ENCODE measurements at regions not wholly inside any gene's neighbourhood (a gene's known extent, or its start where the extent isn't known, plus 50 kb on each side); places are given as distances from the start of the nearest gene placed in this dataset.

DNA sequence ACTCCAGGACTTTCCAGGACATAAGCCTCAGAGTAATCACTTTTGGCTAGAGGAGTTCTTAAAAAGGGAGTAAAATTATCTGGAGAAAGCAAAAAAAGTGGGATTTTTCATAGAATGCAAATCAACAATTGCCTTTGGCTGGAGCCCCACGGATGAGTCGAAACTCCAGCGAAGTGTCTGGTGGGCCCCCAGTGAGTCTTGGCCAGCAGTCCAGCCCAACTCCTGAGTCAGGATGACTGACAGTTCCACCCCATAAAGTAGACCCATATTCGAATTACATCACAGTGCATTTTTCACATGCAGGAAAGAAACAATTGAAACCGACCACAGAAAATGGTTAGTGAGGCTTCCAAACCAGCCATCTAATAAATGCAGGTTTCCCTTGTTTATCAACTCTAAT, 265.7 kb downstream of the BCL11B start:
- H3K4me3 ChIP-seq (ENCODE audit: low read depth in 2 of 2, low read length in 1 of 2) = no peak overlapping the region
- H2AFZ ChIP-seq (ENCODE audit: low read depth) = no peak overlapping the region
- no peaks in the 10 kb centered on the region for H3F3A ChIP-seq (replicated peaks; ENCODE audit: insufficient read depth)
- no peaks in the 10 kb centered on the region for H3K36me3 ChIP-seq (replicated peaks in 1 of 2; ENCODE audit: control insufficient read depth in 1 of 2, insufficient read depth in 2 of 2, low read length in 1 of 2)
- no peaks in the 10 kb centered on the region for H3K79me2 ChIP-seq (ENCODE audit: insufficient read depth)
- H3K9ac ChIP-seq = no peak overlapping the region
- H4K20me1 ChIP-seq (ENCODE audit: insufficient read depth) = no peaks in the 10 kb centered on the region
- DNase-seq = no peak
- H3K4me1 ChIP-seq (ENCODE audit: control insufficient read depth in 1 of 2, insufficient read depth in 2 of 2, low read depth in 1 of 2, low read length in 1 of 2) = no peaks in the 10 kb centered on the region
- 1% methylated on average over 5 of the region's 5 CpGs for WGBS (ENCODE audit: low lambda C conversion rate)
- no peaks in the 10 kb centered on the region for H3K9me3 ChIP-seq
- H3K27me3 ChIP-seq (ENCODE audit: insufficient read depth) = peaks cover 35% of the 10 kb centered on the region; the same call in 1 of the 2 replicates
- H3K4me2 ChIP-seq = no peak overlapping the region
- H3K9me2 ChIP-seq = no peaks in the 10 kb centered on the region
- H3K27ac ChIP-seq (ENCODE audit: low read depth in 2 of 2, low read length in 1 of 2) = no peak overlapping the region
- ChIA-PET CTCF (no interaction called here), POLR2A (no interaction called here)
- TF ChIP-seq EP300 (IDR thresholded peaks at IDR 0.05; ENCODE audit: borderline replicate concordance in 1 of 2, low read depth in 1 of 2, low read length in 1 of 2) (no peak), RFX5 (IDR thresholded peaks at IDR 0.05; ENCODE audit: low read length) (no peak), TAF1 (IDR thresholded peaks at IDR 0.05; ENCODE audit: borderline replicate concordance, low read depth, low read length) (no peak), FOXJ3 (CRISPR knock-in tag; IDR thresholded peaks at IDR 0.05) (no peak), FOXM1 (IDR thresholded peaks at IDR 0.05; ENCODE audit: low read depth) (no peak), SMC3 (IDR thresholded peaks at IDR 0.05; ENCODE audit: low read depth, low read length) (no peak), RAD21 (IDR thresholded peaks at IDR 0.05; ENCODE audit: low read length) (no peak), POLR2AphosphoS5 (IDR thresholded peaks at IDR 0.05; ENCODE audit: low read depth, low read length) (no peak), TCF12 (IDR thresholded peaks at IDR 0.05) (no peak), MXI1 (IDR thresholded peaks at IDR 0.05; ENCODE audit: low read depth, low read length) (no peak), NFIC (IDR thresholded peaks at IDR 0.05; ENCODE audit: borderline replicate concordance) (no peak), CHD2 (IDR thresholded peaks at IDR 0.05; ENCODE audit: low read length, partially characterized antibody) (no peak), RXRA (IDR thresholded peaks at IDR 0.05; ENCODE audit: borderline replicate concordance, low read depth) (no peak)
- TF ChIP-seq, protein P1, sequence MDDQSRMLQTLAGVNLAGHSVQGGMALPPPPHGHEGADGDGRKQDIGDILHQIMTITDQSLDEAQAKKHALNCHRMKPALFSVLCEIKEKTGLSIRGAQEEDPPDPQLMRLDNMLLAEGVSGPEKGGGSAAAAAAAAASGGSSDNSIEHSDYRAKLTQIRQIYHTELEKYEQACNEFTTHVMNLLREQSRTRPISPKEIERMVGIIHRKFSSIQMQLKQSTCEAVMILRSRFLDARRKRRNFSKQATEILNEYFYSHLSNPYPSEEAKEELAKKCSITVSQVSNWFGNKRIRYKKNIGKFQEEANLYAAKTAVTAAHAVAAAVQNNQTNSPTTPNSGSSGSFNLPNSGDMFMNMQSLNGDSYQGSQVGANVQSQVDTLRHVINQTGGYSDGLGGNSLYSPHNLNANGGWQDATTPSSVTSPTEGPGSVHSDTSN (IDR thresholded peaks at IDR 0.05) = no peak
- TF ChIP-seq, protein P2, sequence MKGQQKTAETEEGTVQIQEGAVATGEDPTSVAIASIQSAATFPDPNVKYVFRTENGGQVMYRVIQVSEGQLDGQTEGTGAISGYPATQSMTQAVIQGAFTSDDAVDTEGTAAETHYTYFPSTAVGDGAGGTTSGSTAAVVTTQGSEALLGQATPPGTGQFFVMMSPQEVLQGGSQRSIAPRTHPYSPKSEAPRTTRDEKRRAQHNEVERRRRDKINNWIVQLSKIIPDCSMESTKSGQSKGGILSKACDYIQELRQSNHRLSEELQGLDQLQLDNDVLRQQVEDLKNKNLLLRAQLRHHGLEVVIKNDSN (IDR thresholded peaks at IDR 0.05; ENCODE audit: borderline replicate concordance, low read depth) = no peak
- TF ChIP-seq, protein P3, sequence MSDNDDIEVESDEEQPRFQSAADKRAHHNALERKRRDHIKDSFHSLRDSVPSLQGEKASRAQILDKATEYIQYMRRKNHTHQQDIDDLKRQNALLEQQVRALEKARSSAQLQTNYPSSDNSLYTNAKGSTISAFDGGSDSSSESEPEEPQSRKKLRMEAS (IDR thresholded peaks at IDR 0.05; ENCODE audit: low read depth) = no peak
- TF ChIP-seq, protein P4, sequence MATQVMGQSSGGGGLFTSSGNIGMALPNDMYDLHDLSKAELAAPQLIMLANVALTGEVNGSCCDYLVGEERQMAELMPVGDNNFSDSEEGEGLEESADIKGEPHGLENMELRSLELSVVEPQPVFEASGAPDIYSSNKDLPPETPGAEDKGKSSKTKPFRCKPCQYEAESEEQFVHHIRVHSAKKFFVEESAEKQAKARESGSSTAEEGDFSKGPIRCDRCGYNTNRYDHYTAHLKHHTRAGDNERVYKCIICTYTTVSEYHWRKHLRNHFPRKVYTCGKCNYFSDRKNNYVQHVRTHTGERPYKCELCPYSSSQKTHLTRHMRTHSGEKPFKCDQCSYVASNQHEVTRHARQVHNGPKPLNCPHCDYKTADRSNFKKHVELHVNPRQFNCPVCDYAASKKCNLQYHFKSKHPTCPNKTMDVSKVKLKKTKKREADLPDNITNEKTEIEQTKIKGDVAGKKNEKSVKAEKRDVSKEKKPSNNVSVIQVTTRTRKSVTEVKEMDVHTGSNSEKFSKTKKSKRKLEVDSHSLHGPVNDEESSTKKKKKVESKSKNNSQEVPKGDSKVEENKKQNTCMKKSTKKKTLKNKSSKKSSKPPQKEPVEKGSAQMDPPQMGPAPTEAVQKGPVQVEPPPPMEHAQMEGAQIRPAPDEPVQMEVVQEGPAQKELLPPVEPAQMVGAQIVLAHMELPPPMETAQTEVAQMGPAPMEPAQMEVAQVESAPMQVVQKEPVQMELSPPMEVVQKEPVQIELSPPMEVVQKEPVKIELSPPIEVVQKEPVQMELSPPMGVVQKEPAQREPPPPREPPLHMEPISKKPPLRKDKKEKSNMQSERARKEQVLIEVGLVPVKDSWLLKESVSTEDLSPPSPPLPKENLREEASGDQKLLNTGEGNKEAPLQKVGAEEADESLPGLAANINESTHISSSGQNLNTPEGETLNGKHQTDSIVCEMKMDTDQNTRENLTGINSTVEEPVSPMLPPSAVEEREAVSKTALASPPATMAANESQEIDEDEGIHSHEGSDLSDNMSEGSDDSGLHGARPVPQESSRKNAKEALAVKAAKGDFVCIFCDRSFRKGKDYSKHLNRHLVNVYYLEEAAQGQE (IDR thresholded peaks at IDR 0.05; ENCODE audit: low read depth, low read length) = no peak
- TF ChIP-seq, protein P5, sequence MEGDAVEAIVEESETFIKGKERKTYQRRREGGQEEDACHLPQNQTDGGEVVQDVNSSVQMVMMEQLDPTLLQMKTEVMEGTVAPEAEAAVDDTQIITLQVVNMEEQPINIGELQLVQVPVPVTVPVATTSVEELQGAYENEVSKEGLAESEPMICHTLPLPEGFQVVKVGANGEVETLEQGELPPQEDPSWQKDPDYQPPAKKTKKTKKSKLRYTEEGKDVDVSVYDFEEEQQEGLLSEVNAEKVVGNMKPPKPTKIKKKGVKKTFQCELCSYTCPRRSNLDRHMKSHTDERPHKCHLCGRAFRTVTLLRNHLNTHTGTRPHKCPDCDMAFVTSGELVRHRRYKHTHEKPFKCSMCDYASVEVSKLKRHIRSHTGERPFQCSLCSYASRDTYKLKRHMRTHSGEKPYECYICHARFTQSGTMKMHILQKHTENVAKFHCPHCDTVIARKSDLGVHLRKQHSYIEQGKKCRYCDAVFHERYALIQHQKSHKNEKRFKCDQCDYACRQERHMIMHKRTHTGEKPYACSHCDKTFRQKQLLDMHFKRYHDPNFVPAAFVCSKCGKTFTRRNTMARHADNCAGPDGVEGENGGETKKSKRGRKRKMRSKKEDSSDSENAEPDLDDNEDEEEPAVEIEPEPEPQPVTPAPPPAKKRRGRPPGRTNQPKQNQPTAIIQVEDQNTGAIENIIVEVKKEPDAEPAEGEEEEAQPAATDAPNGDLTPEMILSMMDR (IDR thresholded peaks at IDR 0.05) = no peak

All from SK-N-SH (cell line).